ENCODE measurements at regions not wholly inside any gene's neighbourhood (a gene's known extent, or its start where the extent isn't known, plus 50 kb on each side); places are given as distances from the start of the nearest gene placed in this dataset.

DNA sequence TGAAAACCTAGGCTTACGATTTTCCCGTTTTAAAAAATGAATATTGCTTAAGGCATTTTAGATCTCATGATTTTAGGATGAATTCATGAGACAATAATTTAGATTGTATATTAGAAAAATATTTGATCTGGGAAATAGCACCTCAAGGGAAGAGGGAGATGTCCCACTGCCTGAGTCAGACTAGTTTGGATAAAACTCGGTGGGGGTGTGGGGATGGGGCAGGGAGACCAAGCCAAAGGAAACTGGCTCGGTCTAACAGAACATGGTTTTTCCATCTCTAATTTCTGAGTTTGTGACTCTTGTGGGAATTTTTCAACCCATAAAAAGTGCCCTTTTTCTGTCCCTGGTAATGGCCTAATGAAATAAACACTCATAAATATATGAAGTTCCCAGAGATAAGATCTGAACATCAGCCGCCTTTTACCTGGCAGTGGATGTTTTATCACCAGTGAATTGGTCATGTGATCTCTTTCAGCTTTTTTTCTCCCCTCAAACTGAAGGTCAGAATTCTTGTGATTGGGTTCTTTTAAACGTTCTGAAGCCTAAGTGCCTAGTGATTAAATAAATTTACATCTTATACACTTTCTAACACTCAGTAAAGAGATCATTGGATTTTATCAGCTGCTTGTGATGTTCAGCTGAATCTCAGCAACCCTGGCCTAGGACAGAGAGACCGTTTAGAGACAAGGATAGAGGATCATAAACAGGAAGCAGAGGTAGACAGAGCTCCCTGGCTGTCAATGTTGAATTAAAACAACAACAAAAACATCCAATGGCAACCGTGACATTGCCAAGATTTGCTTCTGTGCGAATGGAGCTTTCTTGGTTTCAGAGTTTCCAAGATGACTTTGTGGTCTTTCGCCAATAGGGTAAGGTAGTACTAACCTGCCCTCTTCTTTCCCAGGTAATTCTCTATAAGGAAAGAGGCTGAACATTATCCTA, 1038.2 kb downstream of the MCTP2 start:
- Mint-ChIP-seq H3K9me3 (peaks cover 19% of the 10 kb centered on the region), H3K4me3 (no peak overlapping the region), H3K27ac (no peak overlapping the region), H3K4me1 (no peaks in the 10 kb centered on the region), H3K36me3 (no peaks in the 10 kb centered on the region), H3K27me3 (ENCODE audit: low read depth) (no peaks in the 10 kb centered on the region)
- ChIA-PET CTCF (interaction anchor here (0.6 kb wide), 1 partner anchor 609 kb away, joined by 3 read pairs; no protein-coding TSS in a partner anchor), POLR2A (no interaction called here)
- ATAC-seq, result no peak
- no peak for DNase-seq (ENCODE audit: low spot score)
- TF ChIP-seq, protein P1, sequence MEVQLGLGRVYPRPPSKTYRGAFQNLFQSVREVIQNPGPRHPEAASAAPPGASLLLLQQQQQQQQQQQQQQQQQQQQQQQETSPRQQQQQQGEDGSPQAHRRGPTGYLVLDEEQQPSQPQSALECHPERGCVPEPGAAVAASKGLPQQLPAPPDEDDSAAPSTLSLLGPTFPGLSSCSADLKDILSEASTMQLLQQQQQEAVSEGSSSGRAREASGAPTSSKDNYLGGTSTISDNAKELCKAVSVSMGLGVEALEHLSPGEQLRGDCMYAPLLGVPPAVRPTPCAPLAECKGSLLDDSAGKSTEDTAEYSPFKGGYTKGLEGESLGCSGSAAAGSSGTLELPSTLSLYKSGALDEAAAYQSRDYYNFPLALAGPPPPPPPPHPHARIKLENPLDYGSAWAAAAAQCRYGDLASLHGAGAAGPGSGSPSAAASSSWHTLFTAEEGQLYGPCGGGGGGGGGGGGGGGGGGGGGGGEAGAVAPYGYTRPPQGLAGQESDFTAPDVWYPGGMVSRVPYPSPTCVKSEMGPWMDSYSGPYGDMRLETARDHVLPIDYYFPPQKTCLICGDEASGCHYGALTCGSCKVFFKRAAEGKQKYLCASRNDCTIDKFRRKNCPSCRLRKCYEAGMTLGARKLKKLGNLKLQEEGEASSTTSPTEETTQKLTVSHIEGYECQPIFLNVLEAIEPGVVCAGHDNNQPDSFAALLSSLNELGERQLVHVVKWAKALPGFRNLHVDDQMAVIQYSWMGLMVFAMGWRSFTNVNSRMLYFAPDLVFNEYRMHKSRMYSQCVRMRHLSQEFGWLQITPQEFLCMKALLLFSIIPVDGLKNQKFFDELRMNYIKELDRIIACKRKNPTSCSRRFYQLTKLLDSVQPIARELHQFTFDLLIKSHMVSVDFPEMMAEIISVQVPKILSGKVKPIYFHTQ (CRISPR knock-in tag; IDR thresholded peaks at IDR 0.05), result no peak
- TF ChIP-seq TCF7 (CRISPR knock-in tag; IDR thresholded peaks at IDR 0.05; ENCODE audit: low read depth) (no peak), OVOL2 (CRISPR knock-in tag; IDR thresholded peaks at IDR 0.05; ENCODE audit: borderline replicate concordance) (no peak), PRRX2 (CRISPR knock-in tag; IDR thresholded peaks at IDR 0.05) (no peak), ZNF512 (CRISPR knock-in tag; IDR thresholded peaks at IDR 0.05; ENCODE audit: borderline replicate concordance) (no peak), ZNF317 (CRISPR knock-in tag; IDR thresholded peaks at IDR 0.05; ENCODE audit: borderline replicate concordance, low read depth) (no peak), ZNF263 (CRISPR knock-in tag; IDR thresholded peaks at IDR 0.05; ENCODE audit: low read depth) (no peak), ZNF121 (CRISPR knock-in tag; IDR thresholded peaks at IDR 0.05) (no peak), ATF3 (CRISPR knock-in tag; conservative IDR thresholded peaks at IDR 0.05) (no peak), NFATC4 (CRISPR knock-in tag; IDR thresholded peaks at IDR 0.05) (no peak), ATF1 (CRISPR knock-in tag; IDR thresholded peaks at IDR 0.05) (no peak), NFYB (CRISPR knock-in tag; conservative IDR thresholded peaks at IDR 0.05; ENCODE audit: low read depth) (no peak), GTF2I (CRISPR knock-in tag; conservative IDR thresholded peaks at IDR 0.05) (no peak), FOXP1 (CRISPR knock-in tag; IDR thresholded peaks at IDR 0.05; ENCODE audit: borderline replicate concordance) (no peak), EMX1 (CRISPR knock-in tag; IDR thresholded peaks at IDR 0.05) (no peak)
- TF ChIP-seq, protein P2, sequence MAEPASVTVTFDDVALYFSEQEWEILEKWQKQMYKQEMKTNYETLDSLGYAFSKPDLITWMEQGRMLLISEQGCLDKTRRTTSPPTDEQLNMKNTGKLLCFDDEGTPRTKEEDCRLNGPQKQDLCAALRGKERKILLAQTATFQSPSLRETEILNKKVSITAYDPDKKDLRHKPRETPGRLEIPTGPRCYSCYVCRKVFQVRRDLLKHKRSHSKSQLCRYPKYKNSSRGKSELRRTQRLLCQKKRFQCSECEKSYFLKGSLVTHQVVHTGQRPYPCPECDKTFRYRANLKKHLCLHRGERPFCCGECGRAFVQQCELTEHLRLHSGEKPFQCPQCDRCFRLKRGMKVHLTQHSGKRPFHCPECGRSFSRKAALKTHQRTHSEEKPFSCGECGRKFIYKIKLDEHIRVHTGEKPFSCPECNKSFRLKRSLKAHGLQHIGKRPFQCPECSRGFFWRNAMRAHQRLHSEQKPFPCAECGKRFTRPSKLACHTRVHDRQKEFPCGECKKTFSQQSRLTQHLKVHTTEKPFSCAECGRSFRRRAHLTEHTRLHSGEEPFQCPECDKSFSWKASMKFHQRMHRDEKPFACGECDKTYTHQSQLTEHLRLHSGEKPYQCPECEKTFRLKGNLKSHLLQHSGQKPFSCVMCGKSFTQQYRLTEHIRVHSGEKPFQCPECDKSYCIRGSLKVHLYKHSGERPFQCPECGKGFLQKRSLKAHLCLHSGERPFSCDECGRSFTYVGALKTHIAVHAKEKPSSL (CRISPR knock-in tag; conservative IDR thresholded peaks at IDR 0.05), result no peak
- TF ChIP-seq, protein P3, sequence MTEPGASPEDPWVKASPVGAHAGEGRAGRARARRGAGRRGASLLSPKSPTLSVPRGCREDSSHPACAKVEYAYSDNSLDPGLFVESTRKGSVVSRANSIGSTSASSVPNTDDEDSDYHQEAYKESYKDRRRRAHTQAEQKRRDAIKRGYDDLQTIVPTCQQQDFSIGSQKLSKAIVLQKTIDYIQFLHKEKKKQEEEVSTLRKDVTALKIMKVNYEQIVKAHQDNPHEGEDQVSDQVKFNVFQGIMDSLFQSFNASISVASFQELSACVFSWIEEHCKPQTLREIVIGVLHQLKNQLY (CRISPR knock-in tag; IDR thresholded peaks at IDR 0.05), result no peak
- TF ChIP-seq, protein P4, sequence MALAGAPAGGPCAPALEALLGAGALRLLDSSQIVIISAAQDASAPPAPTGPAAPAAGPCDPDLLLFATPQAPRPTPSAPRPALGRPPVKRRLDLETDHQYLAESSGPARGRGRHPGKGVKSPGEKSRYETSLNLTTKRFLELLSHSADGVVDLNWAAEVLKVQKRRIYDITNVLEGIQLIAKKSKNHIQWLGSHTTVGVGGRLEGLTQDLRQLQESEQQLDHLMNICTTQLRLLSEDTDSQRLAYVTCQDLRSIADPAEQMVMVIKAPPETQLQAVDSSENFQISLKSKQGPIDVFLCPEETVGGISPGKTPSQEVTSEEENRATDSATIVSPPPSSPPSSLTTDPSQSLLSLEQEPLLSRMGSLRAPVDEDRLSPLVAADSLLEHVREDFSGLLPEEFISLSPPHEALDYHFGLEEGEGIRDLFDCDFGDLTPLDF (CRISPR knock-in tag; IDR thresholded peaks at IDR 0.05), result no peak
